Breast epithelium (tissue), 3 donors: ENCODE measurements at regions not wholly inside any gene's neighbourhood (a gene's known extent, or its start where the extent isn't known, plus 50 kb on each side); places are given as distances from the start of the nearest gene placed in this dataset.

Experiments
- POLR2A ChIP-seq: fragments of 450-650 bp; IDR thresholded peaks from one replicate; pipeline ENCODE4 v1.6.1; 2016; ENCODE audit warnings: antibody characterized with exemption, mild to moderate bottlenecking, moderate library complexity
- TF ChIP-seq, protein P1 (sequence below), 3 donors: fragments of 450-650 bp; IDR thresholded peaks; one replicate each; pipeline ENCODE4 v1.5.1; 2016 to 2017; ENCODE audit warnings: antibody characterized with exemption in 3 of 3, mild to moderate bottlenecking in 3 of 3, moderate library complexity in 3 of 3

DNA sequence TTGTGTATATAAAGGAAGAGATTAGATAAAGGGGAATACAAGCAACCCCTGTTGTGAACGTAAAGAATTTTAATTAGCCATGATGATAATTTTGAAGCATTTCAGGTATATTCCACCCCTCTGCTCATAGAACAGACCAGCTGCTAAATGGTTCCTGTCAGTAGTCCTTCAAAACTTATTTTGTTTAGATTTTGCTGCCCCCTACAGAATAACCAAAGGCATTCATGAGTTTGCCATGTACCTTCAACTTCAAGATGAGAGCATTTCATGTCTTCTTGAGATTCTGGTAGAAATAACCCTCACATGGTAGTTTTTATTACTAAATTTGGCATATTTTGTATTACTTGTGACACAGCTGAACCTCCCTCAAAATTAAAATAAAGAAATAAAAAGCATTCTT lies 1586.7 kb downstream of the HACE1 start:
- TF ChIP-seq, protein P1, sequence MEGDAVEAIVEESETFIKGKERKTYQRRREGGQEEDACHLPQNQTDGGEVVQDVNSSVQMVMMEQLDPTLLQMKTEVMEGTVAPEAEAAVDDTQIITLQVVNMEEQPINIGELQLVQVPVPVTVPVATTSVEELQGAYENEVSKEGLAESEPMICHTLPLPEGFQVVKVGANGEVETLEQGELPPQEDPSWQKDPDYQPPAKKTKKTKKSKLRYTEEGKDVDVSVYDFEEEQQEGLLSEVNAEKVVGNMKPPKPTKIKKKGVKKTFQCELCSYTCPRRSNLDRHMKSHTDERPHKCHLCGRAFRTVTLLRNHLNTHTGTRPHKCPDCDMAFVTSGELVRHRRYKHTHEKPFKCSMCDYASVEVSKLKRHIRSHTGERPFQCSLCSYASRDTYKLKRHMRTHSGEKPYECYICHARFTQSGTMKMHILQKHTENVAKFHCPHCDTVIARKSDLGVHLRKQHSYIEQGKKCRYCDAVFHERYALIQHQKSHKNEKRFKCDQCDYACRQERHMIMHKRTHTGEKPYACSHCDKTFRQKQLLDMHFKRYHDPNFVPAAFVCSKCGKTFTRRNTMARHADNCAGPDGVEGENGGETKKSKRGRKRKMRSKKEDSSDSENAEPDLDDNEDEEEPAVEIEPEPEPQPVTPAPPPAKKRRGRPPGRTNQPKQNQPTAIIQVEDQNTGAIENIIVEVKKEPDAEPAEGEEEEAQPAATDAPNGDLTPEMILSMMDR (IDR thresholded peaks at IDR 0.05), result no peak
- no peak for TF ChIP-seq POLR2A
